Stimulated activated CD8-positive, alpha-beta memory T cell treated with anti-CD3 and anti-CD28 coated beads, Interleukin-12 subunit alpha, Interleukin-12 subunit beta, amount 100 ng/mL, for 1 hour (primary cell): ENCODE measurements at regions not wholly inside any gene's neighbourhood (a gene's known extent, or its start where the extent isn't known, plus 50 kb on each side); places are given as distances from the start of the nearest gene placed in this dataset.
A peak's percentile ranks its signal among the peaks of the same experiment; 100 is the strongest.

ENCODE experiments used
- DNase-seq: peaks from one replicate; pipeline ENCODE4 v3.0.0-alpha.2; 2020; ENCODE audit warnings: low read depth

DNA sequence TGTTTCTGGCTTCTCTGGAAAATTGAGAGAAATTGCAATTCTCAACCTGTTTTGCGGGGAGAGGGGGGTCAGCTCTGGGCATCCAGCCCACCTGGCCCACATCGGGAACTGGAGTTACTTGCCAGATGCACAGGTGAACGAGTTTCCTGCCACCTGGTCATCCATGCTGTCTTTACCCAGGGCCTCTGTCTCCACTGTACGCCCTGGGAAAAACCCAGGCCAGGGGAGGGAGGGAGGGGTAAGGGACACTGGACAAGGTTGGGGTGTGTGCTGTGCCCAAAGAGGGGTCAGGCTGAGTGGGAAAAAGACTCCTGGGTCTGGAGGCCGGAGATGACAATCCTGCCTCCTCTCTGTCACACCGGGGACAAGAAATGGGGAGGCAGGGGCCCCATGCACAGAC, 307.6 kb downstream of the ZNF536 start:
- no peak for DNase-seq

DNA sequence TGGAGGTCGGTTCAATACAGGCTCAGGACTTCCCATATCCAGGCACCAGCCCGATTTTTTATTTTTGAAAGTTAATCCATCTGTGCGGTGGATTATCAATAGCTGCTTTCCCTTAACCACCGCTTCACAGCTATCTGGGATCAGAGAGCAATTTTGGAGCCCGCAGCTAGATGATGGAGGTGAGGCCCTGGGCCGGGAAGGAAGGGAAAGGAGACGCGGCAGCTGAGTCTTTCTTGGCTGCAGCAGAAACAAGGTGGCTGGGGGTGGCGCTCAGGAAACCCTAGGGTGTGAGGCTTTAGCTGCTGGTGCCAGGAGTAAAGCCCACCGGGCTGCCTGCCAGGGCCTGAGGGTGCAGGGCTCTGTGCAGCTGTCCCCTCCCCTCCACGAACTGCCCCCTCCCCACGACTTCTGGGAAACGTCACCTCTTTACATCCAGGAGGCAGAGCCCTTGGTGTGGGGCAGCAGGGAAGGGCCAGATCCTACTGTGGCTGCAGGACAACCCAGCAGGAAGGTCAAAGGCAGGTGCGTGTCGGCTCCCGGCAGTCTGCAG, 307.0 kb downstream of the ZNF536 start:
- no peak for DNase-seq

- DNase-seq = no peak
Measured at GRCh38 chr19:30678168-30678567, 306.0 kb downstream of the ZNF536 start.

GRCh38 chr19:30677702-30678101, 305.5 kb downstream of the ZNF536 start:
- no peak for DNase-seq

DNA sequence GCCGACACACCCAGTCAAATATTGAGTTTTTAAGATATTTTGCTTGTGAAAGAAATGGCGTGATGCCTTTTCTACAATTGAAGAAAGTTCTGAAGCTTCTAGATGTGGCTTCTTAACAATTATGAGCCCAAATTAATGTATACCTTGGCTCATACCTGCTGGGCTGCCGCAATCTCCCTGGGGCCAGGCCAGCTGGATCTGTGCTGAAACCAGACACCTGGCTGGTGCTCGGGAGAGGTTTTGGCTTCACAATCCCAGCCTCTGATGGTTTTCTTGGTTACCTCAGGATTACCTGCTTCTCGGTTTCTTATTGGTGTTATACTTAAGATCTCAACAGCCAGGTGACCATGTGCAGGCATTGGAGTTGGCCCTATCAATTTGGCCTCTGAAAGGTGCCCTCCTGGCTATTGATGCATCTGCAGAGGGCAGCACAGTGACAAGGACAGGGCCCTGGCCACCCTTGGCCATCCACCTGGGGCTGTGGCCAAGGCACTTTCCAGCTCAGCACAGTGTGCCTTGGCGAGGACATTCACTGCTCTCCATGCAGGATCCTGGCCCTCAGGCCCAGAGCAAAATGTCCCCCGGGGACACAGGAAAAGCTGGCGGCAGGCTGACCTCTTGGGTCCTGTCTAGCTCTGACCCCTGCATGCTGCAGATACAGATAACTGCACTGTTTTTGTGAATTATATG, 305.0 kb downstream of the ZNF536 start:
- DNase-seq = no peak

DNA sequence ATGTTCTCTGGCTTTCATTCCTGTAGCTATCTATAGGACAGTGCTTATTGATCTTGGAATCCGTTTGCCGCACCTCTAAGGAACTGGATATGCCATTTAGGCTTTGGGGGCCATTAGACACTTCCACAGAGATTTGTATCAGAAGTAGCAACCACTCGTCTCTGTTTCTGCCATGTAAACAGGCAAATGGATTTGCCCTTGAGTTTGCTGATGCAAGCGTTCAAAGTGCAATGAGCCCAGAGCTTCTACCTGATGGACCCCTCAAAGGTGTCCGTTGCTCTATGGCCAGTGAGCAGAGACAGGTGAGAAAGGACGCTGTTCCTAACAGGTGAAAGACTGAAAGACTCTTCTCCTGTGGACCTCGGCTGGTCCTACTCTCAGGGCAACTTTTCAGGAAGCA, 302.9 kb downstream of the ZNF536 start:
- DNase-seq = no peak

DNA sequence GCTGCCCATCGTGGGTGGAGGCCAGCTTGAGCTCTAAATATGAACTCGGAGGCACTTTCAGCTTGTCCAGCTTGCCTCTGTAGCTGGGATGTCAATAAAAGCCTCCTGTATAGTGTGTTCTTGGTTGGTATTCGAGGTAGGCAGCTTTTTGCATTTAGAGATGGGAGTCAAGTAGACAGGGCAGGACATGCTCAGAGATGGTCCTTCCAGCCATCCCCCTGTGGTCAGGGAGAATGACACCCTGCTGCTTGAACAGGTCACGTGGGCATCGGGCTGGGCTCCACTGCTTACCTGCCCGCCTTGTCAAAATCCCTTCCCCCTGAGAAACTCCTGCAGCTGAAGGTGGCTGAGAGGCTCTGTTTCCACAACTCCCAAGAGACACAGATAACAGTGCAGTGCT, 302.5 kb downstream of the ZNF536 start:
- DNase-seq = no peak

DNA sequence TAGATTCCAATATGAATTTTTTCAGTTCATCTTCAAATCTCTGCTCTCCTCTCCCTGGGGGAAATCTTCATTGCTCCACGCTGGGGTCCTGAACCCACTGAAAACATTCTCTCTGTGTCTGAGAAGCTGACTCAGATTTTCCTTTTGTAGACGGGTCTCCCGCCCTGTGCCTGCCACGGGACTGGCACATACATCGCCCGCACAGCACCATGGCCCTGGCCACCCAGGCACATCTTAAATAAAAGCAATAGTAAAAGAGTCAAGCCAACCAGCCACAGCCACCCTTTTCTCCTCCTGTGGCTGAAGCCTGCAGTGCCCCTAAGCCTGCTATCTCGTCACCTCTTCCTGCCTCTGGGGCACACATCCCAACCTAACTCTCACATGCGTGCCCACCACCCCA, 301.2 kb downstream of the ZNF536 start:
- DNase-seq = no peak

DNA sequence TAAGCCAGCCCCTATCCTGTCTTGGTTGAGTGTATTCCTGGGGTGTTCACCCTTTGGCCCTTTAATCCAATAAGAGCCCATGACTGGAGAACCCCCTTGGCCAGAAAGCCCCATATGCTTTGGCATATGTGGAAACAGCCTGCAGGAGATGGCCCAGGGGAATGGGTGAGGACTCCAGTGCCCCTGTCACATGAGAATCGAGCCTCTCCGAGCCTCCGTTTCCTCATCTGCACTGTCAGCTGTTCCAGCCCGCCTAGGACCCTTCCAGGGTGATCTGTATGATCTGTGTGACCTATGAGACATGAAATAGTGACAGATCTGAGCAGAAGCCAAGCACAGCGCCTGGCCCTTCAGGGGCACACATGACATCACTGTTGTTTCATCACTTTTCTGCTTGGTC, 300.7 kb downstream of the ZNF536 start:
- no peak for DNase-seq

DNA sequence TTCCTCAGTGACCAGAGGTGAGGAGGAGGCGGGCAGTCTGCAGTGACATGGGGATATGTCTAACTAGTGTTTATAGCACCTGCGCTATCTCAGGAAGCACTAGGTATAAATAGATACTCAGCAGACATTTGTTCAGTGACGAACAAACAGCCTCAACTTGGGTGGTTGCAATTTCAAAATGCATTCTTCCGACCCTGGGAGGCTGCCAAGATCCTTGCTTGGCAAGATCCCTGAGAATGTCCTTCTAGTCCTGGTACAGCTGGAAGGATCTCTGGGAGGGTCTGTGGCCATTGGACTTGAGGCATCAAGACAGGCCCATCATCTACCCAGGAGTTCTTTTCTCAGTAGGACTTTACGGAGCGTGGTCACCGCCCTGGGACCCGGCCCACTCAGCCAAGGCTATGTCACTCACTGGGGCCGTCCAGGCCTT, 299.5 kb downstream of the ZNF536 start:
- no peak for DNase-seq

GRCh38 chr19:30671367-30671619, 299.1 kb downstream of the ZNF536 start:
- DNase-seq = no peak

DNA sequence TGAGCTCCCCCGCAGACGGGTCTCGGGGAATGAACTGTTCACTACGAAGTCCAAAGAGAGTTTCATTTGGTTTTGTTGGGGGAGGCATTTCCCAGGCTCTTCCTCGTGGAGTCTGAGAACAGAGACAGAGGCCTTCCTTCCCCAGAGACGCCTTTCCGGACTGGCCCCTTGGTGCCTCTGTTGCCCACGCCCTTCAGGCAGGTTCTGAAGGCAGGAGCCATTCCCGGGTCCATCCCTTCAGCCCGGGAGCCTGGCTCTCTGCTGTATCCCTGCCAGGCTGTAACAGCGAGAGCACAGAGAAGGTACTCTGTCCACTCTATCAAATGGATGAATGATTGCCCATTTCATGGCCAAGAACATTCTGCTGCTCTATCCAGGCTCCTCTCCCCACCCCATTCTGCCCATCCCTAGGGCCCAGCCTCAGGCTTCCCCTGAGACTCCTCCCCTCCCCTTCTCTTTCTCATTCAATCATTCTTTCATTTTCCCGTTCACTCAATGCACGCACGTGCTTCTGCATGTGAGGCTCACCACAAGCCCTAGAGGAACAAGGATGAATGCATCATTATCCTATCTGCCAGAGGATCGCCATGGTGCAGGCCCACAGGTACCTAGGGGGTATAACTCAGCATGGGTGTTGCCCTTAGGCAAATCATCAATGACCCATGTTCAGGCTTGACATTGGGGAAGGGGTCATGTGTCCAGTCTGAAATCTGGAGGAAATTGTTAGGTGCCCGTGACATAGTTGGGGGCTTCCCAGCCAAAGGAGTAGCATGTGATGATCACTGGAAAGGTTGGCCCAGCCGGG, 298.6 kb downstream of the ZNF536 start:
- DNase-seq = no peak

DNA sequence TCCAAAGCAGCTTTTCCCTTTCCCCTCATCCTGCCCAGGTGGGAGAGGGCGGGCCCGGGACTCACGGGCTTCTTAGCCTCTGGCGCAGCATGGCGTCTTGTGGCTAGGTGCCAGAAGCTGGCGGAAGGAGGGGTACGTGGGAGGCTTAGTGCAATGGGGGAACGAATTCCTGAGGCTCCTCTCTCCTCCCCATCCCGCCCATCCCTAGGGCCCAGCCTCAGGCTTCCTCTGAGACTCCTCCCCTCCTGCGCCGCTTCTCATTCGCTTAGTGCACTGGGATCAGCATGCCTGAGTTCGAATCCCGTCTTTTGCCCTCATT, 297.8 kb downstream of the ZNF536 start:
- DNase-seq = no peak

- peak; percentile 16 for DNase-seq
Measured at GRCh38 chr19:30669329-30670010, 297.3 kb downstream of the ZNF536 start.

- DNase-seq = no peak
Measured at GRCh38 chr19:30668521-30669155, 296.5 kb downstream of the ZNF536 start.

GRCh38 chr19:30667746-30668145, 295.6 kb downstream of the ZNF536 start:
- DNase-seq = no peak

GRCh38 chr19:30667227-30667626, 295.0 kb downstream of the ZNF536 start:
- DNase-seq = no peak

GRCh38 chr19:30666301-30666803, 294.2 kb downstream of the ZNF536 start:
- DNase-seq = peak; percentile 3

DNA sequence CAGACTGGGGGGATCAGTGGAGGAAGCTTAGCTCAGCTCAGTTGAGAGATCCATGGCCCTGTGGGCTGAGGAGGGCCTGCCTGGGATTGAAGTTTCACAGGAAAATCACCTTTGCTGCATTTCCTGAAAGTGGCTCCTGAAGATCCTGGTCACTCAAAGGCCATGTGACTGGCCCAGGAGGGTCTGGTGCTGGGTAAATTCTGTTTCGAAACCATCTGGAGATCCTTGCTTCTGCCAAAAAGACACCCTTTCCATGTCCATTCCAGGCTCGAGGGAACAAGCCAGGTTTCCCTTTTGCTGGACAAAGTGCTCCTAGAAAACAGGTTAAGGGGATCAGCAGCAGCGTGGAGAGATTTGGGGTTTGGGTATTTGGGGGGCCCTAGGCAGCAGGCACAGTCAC, 293.3 kb downstream of the ZNF536 start:
- DNase-seq = no peak

GRCh38 chr19:30663611-30664174, 291.5 kb downstream of the ZNF536 start:
- DNase-seq = no peak

GRCh38 chr19:30662211-30662861, 290.2 kb downstream of the ZNF536 start:
- no peak for DNase-seq

GRCh38 chr19:30659638-30660037, 287.5 kb downstream of the ZNF536 start:
- no peak for DNase-seq
